GM12891 (cell line): ENCODE measurements at regions not wholly inside any gene's neighbourhood (a gene's known extent, or its start where the extent isn't known, plus 50 kb on each side); places are given as distances from the start of the nearest gene placed in this dataset.
"Not testable (repeated sequence)": the region's sequence is repeated elsewhere in the genome, so short reads cannot be mapped to it uniquely, and the experiment has no call there.

ENCODE experiments used
- PAX5 ChIP-seq: IDR thresholded peaks from 2 replicates; pipeline ENCODE4 v1.6.1; 2011; ENCODE audit warnings: low read length, moderate library complexity, mild to moderate bottlenecking; ENCODE audit not compliant: insufficient read depth, severe bottlenecking
- POLR2A ChIP-seq: IDR thresholded peaks from 2 replicates; pipeline ENCODE4 v1.6.1; 2011; ENCODE audit warnings: low read depth, low read length, control low read depth
- POLR2AphosphoS5 ChIP-seq: IDR thresholded peaks from 2 replicates; pipeline ENCODE4 v1.6.1; 2011; ENCODE audit warnings: low read depth, low read length, control low read depth
- POU2F2 ChIP-seq: IDR thresholded peaks from 2 replicates; pipeline ENCODE4 v1.6.1; 2011; ENCODE audit warnings: low read depth, mild to moderate bottlenecking, control low read depth, low read length, moderate library complexity
- SPI1 ChIP-seq: IDR thresholded peaks from 2 replicates; pipeline ENCODE4 v1.6.1; 2011; ENCODE audit warnings: low read depth, low read length, control low read depth
- TAF1 ChIP-seq: IDR thresholded peaks from 2 replicates; pipeline ENCODE4 v1.6.1; 2011; ENCODE audit warnings: low read depth, low read length, control low read depth

DNA sequence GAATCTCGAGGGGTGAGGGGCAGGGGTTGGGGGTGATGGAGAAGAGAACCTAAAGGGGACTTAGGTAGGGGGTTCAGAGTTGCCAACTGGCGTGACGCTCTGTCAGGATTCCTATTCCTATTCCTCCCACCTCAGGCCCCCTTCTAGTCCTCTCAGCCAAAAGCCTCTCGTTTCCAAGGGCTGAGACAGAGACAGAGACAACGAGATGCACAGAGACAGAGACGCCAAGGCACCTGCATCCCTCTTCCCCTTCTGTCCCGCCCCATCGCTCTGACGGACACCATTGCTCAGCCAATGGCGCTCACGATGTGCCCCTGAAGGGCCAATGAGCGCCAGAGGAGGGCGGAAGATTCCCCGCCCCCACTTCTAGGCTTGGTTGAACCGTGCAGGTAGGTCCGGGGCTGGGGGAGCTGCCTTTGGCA lies 129.5 kb upstream of the PLEKHM1 start:
- not testable (repeated sequence) for TF ChIP-seq POLR2AphosphoS5, POLR2A, TAF1, PAX5, POU2F2, SPI1
